ENCODE measurements at regions not wholly inside any gene's neighbourhood (a gene's known extent, or its start where the extent isn't known, plus 50 kb on each side); places are given as distances from the start of the nearest gene placed in this dataset.
"Not testable (repeated sequence)": the region's sequence is repeated elsewhere in the genome, so short reads cannot be mapped to it uniquely, and the experiment has no call there.

DNA sequence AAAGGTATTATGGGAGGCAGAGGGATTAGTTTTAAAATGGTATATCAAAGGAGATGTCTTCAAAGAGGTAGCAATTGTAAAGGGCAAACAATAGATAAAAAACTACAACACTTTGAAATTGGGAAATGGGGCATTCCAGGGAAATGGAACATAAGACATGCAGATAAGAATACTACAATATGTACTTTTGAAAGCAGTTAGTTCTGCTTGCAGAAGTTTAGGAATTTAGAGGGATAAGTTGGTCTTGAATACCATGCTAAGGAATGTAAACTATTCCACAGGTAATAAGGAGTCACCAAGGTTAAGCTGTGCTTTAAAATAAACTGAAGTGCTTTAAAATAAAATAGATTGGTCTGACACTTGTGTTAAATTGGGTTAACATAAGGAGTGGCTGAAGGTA lies 571.7 kb upstream of the ACVR2A start:
- DNase-seq (ENCODE audit: low read depth in 1 of 2, low spot score in 1 of 2) = peak in 1 of 2 donors; percentile 13
- H3K9me3 ChIP-seq (ENCODE audit: low read depth) = no peaks in the 10 kb centered on the region

DNA sequence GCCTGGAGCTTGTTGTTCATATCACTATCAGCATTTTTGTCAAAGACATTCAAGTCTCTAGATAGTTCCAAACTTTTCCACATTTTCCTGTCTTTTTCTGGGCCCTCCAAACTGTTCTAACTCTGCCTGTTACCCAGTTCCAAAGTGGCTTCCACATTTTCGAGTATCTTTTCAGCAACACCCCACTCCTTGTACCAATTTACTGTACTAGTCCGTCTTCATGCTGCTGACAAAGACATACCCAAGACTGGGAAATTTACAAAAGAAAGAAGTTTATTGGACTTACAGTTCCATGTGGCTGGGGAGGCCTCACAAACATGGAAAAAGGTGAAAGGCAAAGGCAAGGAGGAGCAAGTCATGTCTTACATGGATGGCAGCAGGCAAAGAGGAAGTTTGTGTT lies 575.2 kb upstream of the ACVR2A start:
- not testable (repeated sequence) for H3K4me1 ChIP-seq (ENCODE audit: low read depth); DNase-seq (ENCODE audit: low read depth in 1 of 2, low spot score in 1 of 2); H3K4me3 ChIP-seq; H3K27me3 ChIP-seq; H3K36me3 ChIP-seq; H3K9me3 ChIP-seq (ENCODE audit: low read depth); H3K27ac ChIP-seq

More for the DNA sequence above, 571.7 kb upstream of the ACVR2A start:
- no peak overlapping the region for H3K27ac ChIP-seq
- no peaks in the 10 kb centered on the region for H3K36me3 ChIP-seq
- no peaks in the 10 kb centered on the region for H3K27me3 ChIP-seq
- no peak overlapping the region for H3K4me3 ChIP-seq
- peaks cover 3% of the 10 kb centered on the region for H3K4me1 ChIP-seq (ENCODE audit: low read depth)
- TF ChIP-seq, protein P1, sequence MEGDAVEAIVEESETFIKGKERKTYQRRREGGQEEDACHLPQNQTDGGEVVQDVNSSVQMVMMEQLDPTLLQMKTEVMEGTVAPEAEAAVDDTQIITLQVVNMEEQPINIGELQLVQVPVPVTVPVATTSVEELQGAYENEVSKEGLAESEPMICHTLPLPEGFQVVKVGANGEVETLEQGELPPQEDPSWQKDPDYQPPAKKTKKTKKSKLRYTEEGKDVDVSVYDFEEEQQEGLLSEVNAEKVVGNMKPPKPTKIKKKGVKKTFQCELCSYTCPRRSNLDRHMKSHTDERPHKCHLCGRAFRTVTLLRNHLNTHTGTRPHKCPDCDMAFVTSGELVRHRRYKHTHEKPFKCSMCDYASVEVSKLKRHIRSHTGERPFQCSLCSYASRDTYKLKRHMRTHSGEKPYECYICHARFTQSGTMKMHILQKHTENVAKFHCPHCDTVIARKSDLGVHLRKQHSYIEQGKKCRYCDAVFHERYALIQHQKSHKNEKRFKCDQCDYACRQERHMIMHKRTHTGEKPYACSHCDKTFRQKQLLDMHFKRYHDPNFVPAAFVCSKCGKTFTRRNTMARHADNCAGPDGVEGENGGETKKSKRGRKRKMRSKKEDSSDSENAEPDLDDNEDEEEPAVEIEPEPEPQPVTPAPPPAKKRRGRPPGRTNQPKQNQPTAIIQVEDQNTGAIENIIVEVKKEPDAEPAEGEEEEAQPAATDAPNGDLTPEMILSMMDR (IDR thresholded peaks at IDR 0.05; ENCODE audit: low read depth, low read length) = no peak

DNA sequence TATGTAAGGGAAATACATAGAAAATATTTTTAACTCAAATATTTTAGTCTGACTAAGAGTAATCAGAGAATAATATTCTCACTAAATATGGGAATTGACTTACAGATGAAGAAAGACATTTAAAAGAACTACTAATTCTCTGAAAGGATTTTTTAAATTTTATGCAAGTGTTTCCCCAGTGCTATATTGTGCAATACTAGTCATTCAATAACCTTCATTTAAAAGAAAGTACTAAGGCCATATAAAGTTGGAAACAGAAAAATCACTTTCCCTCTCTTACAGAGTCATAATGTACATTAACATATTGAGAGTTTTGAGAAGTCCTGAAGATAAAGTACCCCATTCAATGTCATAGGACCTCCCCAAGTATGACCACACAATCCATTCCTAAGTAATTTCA lies 584.6 kb upstream of the ACVR2A start:
- DNase-seq (ENCODE audit: low read depth in 1 of 2, low spot score in 1 of 2) = no peak

GRCh38 chr2:147255812-147256211 lies 589.0 kb upstream of the ACVR2A start:
- DNase-seq (ENCODE audit: low read depth in 1 of 2, low spot score in 1 of 2) = peak in 1 of 2 donors; percentile 29
- Histone ChIP-seq H3K4me3 (no peak overlapping the region), H3K4me1 (ENCODE audit: low read depth) (peaks cover 2% of the 10 kb centered on the region), H3K27me3 (no peaks in the 10 kb centered on the region), H3K27ac (no peak overlapping the region), H3K36me3 (no peaks in the 10 kb centered on the region), H3K9me3 (ENCODE audit: low read depth) (no peaks in the 10 kb centered on the region)
- TF ChIP-seq, protein P1 (IDR thresholded peaks at IDR 0.05; ENCODE audit: low read depth, low read length) = no peak

More for the DNA sequence above, 584.6 kb upstream of the ACVR2A start:
- TF ChIP-seq, protein P1 (IDR thresholded peaks at IDR 0.05; ENCODE audit: low read depth, low read length) = no peak
- Histone ChIP-seq H3K4me3 (no peak overlapping the region), H3K27me3 (no peaks in the 10 kb centered on the region), H3K9me3 (ENCODE audit: low read depth) (no peaks in the 10 kb centered on the region), H3K27ac (no peak overlapping the region), H3K4me1 (ENCODE audit: low read depth) (no peaks in the 10 kb centered on the region), H3K36me3 (no peaks in the 10 kb centered on the region)

DNA sequence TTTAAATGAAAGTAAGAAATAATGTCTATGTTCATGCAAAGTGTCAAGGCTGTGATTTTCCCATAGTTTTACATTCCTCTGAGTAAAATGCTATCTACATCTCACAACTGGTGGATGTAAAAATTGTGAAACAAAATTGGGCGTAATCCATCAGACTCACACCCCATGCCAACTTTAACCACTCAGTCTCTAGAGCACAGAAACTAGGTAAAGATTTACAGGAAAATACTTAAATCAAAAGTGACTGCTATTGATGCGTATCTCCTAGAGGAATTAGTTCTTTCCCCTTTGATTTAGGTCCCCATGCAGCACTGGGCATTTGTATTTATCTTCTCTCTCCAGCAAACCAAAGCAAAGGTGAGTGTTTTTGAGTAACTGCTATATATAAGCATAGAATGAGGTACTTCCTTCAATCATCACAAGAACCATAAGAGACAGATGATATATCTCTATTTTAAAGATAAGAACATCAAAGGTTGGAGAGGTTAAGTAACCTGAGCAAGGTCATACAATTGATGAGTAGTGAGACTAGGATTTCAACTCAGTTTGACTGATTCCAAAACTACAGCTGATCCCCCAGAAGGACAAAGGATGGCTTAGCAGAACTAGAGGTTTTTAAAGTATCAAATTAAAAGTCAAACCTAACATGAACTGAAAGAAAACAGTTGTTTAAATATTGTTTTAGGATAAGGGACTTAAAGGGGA lies 594.0 kb upstream of the ACVR2A start:
- no peaks in the 10 kb centered on the region for H3K9me3 ChIP-seq (ENCODE audit: low read depth)
- H3K27me3 ChIP-seq = no peaks in the 10 kb centered on the region
- TF ChIP-seq, protein P1 (IDR thresholded peaks at IDR 0.05; ENCODE audit: low read depth, low read length) = no peak
- peaks cover 7% of the 10 kb centered on the region for H3K4me1 ChIP-seq (ENCODE audit: low read depth)
- no peak overlapping the region for H3K4me3 ChIP-seq
- no peaks in the 10 kb centered on the region for H3K36me3 ChIP-seq
- H3K27ac ChIP-seq = no peak overlapping the region
- DNase-seq (ENCODE audit: low read depth in 1 of 2, low spot score in 1 of 2) = peak in 1 of 2 donors; percentile 45

DNA sequence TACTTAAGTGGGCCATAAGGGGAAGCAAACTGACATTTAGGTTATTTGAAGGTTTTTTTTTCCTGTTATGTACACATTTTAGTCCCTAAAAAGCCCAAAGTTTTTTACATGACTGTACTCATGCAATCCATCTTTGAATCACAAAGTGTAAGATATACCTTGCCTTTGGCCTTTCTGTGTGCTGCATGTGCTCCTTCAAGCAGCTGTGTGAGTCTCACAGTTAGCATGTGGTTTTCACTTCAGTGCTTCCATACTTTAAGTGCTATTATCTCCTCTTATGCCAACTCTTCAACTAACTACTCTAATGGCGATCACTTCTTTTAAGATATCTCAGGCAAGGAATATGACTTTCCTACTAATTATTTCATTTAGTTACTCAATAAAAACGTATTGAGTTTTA lies 597.1 kb upstream of the ACVR2A start:
- Histone ChIP-seq H3K4me1 (ENCODE audit: low read depth) (peaks cover 7% of the 10 kb centered on the region), H3K27ac (no peak overlapping the region), H3K9me3 (ENCODE audit: low read depth) (no peaks in the 10 kb centered on the region), H3K4me3 (no peak overlapping the region), H3K36me3 (no peaks in the 10 kb centered on the region), H3K27me3 (no peaks in the 10 kb centered on the region)
- DNase-seq (ENCODE audit: low read depth in 1 of 2, low spot score in 1 of 2) = no peak
- TF ChIP-seq, protein P1 (IDR thresholded peaks at IDR 0.05; ENCODE audit: low read depth, low read length) = no peak
